Activated CD4-positive, alpha-beta T cell treated with anti-CD3 and anti-CD28 coated beads, Interleukin-2, Interleukin-4, amounts not matched to agents 100 ng/mL and 50 ng/mL, durations not matched to agents 16 hours and 8 hours (primary cell): ENCODE measurements at regions not wholly inside any gene's neighbourhood (a gene's known extent, or its start where the extent isn't known, plus 50 kb on each side); places are given as distances from the start of the nearest gene placed in this dataset.

Experiments
- DNase-seq: peaks from one replicate; pipeline ENCODE4 v3.0.0-alpha.2; 2020; ENCODE audit warnings: low spot score

DNA sequence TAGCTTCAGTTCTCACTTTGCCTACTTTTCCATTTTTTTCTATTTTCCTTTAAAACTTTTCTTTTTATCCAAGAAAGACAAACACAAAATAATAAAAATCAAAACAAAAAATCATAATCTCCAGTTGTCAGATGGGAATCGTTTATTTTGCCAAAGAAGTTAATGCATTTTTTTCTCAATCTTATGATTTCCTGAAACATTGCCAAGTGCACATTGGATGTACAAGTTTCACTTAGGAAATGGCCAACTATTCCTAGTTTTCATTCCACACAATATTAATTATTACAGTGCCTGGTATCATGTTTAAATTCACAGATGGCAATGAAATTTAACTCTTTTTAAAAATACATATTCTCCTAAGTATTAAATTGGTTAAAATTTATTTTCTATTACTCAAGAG is 1050.5 kb downstream of the TTLL7 start:
- no peak for DNase-seq

DNA sequence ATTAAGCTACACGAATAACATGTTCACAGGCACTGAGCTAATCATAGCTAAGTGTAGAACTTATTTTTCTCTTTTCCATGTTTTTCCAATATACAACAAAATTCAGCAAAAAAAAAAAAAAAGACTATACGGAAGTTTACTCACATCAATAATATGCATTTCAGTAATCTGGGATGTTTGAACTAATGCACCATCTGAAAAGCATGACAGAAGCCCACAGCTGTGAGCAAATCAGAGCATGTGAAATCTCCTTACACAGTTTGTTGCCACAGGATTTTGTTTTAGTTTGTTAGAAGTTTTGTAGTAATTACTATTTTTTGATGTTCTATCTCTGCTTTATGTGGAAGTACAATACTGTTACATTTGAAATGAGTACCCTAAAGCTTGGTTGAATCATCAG is 1051.7 kb downstream of the TTLL7 start:
- no peak for DNase-seq

DNA sequence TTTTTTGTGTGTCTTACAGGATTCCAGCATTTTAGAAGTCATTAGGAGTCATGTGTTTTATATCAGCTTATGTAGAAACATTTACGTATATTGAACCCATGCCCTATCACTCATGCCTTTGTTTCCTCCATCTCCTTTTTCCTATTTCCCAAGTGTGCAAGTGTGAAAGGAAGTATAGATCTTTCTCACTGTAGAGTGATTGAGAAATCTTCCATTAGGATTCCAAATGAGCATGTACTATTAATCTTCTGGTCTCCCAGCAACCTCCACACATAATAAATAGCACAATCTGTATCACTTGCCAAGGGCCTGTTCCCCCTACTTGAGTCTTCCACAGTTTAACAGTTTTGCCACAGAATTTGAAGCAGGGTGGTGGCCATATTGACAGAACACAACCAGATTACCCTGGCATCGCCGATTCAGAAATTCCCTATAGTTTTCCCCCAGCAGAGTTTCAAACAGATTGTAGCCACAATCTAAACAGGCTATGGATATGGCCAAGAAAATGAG is 1052.8 kb downstream of the TTLL7 start:
- DNase-seq = no peak

DNA sequence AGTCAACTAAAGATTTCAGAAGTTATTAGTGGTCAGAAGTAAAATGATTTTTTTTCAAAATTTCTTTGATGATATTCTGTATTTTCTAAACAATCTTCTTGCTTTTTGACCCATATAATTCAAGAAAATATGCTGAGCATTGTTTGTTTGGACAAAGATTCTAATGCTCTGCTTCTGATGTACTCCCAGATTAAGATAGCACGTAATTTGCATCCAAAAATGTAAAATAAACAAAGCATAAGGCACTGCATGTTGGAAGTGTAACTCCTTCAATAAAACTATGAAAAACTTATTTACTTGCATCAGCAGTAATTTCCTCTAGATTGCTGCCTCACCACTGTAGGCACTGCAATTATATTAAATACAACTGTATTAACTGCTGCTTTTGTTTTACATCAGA is 1054.1 kb downstream of the TTLL7 start:
- no peak for DNase-seq

DNA sequence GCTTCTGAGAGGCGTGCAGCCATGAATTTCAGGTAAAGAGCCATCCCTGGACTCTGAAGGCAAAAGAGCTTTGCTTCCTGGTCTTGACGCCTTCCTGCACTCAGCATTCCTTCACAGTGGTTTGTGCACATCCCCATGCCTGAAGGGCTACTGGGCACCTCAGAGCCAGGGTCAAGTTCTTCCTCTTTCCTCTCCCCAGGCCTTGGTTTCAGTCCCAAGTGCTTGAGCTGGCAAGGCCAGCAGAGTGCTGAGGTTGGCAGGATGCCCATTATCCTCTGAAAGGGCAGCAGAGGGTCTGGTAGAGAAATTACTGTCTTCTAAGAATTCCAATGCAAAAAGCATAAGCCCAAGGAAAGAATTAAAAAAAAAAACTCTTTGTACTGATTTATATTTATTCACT is 1064.9 kb downstream of the TTLL7 start:
- no peak for DNase-seq

DNA sequence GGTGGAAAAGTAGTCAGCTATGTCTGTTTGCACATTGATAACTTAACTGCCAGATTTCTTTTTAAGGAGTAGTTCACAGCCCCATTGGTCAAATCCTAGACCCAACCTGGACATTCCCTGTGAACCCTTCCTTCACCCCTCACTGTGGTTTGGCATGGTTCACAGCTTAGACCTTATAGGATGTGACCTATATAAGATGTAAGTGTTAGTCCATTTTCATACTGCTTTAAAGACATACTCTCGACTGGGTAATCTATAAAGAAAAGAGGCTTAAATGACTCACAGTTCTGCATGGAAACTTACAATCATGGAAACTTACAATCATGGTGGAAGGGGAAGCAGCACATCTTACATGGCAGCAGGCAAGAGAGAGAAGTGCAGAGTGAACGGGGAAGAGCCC is 1066.2 kb downstream of the TTLL7 start:
- no peak for DNase-seq

DNA sequence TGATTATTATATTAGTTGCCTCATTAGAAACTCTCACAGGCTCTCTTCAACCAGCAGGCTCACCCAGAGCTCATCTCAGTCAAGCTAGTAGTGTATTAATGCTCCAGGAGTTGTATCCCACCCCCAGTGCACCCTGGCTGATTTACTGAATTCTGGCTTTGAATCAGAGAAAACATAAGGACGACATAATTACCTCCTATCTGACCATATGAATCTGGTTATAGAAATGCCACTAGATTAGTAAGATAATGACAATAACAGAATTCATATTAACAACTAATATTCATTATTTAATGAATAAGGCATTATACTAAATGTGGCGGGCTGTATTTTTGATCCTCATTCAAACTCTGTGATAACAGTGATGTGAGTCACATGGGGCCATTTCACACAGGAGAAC is 1066.7 kb downstream of the TTLL7 start:
- no peak for DNase-seq

DNA sequence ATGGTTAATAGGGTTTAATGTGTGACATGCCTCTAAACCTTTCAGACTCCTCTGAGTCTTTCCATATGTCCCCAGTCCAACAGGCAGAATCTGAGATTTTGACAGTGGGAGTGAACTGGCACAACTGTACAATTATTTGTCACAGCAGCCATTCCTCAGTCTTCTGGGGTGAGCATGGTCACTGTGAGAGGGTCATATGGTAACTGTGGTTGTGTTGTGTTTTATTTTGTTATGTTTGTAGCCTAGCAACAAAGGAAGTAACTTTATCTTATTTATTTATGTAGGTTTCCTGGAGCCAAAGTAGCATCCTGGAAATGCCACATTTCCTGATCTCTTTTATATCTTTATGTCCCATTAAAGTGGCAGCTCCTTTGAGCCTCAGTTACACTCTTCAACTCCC is 1067.9 kb downstream of the TTLL7 start:
- no peak for DNase-seq

DNA sequence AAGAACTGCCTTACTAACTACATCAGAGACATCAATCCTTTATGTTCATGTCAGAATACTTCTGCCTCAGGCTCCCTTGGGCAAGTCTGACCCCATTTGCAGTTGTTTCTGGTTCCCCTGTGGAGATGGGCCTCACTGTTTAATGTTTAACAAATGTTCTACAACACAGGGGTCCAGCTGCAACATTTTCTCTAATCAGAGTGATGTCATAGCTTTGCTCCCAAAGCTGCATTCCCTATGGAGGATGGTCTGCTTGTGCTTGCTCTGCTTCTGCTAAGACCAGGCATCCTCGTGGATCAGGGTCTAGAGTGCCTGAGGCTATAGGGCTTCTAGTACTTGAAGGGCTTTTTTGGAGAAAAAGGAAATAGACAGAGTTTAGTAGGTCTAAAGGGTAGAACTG is 1071.2 kb downstream of the TTLL7 start:
- DNase-seq = no peak

DNA sequence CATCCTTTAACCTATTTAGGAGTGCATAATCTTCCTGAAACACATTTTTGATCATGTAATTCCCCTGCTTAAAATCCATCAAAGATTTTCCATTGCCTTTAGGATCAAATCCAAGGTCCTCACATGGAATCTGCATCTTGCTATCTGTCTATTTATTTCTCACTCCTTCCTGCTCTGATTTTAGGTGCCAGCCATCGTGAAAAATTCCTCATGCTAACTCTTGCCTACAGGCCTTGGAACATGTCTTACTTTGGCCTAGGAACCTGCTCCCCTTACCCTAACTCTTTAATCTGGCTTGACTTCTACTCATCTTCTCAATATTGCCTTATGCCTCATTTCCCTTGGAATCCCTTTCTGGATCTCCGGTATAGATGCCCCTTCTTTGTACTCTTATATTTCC is 1074.3 kb downstream of the TTLL7 start:
- no peak for DNase-seq

DNA sequence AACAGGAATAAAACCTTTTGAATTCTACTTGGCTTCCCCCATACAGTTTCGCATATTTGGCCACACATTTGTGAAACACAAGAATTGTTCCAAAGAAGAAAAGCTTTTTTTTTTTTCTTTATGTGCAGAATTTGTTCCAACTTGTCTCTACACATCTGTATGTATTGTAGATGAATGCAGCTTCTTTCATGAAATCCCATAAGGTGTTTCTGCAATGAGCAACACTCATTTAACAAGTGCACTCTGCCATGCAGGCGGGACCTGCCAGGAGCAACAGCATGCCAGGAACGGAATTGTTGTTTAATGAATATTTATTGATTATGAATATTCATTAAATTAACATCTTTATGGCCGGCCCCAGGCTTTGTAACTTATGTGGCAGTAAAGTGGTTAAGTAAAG is 1075.0 kb downstream of the TTLL7 start:
- DNase-seq = no peak

DNA sequence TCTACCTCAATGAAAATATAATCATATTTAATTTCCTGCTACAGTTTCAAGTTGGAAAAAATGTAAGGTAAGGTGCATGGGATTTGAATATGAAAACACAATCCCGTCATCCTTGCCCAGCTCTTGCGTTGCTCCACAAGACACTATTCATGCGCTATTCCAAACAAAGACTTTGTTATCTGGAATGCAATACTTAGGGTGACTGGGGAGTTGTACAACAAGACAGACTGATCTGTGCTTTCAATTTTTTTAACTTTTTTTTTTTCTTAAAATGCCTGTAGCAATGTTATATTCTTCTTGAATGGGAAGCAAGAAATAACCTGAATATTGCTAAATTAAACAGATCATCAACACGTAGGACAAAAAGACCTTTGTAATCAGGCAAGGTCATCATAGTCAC is 1077.2 kb downstream of the TTLL7 start:
- no peak for DNase-seq

DNA sequence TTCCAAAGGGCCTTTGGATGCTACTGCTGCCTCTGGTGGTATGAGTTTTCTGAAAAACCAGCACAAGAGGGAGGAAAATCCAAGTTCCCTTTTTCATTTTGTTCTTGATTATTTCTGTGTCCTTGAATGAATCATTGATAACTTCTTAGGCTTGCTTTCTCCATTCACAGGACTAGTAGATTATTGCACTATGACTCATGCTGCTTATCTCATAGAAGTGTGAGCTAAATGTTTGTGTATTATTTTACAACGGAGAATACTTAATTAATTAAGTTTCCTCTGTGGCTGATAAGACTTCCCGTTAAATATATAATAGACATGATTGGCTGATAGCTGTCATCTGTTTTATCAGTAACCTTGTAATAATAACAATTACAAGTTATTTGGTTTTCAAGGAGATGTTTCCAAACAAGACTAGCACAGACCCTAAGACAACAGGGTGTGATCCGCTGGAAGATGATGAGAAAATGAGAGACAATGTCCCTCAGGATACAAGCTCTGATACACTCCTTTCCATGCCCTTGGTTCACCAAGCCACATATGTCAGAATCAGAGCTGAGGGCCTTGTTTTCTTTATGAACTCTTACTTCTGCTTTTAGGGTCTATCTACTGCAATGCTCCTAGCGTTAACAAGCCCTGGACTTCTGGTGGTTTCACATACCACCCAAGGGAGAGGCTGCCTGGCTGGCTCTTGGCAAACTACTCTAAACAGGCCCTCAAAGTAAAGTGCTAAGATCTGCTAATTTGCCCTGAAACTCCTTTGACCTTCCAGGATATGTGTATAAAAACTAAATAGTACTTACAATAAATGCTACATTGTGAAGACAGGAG is 1078.3 kb downstream of the TTLL7 start:
- no peak for DNase-seq

DNA sequence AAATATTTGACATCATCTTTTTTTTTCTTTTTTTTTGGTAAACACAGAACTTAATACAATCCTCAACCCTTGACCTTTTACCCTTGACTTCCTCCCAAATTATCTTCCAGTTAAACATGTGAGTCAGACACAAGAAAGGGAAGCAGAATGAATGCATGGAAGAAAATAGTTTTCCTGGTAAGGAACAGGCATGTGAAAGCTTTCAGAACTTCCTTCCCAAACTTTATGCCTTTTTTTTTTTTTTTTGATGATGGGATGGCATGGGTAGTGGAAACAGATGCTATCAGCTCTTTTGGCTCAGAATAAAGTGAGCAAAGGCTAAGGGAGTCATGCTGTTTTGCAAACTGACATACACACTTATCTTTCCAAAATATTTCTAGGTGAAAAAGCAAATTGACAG is 1079.1 kb downstream of the TTLL7 start:
- no peak for DNase-seq

DNA sequence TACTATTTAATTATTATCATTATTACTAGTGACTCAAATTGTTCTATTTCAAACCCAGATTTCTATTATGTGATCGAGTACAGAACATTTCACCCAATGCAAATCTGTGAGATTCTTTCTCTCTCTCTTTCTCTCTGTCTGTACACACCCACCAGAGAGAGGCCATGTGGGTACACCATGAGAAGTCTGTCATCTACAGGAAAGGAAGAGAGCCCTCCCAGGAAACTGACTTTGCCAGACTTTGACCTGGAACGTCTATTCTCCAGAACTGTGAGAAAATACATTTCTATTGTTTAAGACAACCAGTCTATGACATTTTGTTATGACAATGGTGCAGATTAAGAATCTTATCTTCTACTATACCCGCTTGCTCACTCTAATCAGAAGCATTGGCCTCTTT is 1091.6 kb downstream of the TTLL7 start:
- no peak for DNase-seq

DNA sequence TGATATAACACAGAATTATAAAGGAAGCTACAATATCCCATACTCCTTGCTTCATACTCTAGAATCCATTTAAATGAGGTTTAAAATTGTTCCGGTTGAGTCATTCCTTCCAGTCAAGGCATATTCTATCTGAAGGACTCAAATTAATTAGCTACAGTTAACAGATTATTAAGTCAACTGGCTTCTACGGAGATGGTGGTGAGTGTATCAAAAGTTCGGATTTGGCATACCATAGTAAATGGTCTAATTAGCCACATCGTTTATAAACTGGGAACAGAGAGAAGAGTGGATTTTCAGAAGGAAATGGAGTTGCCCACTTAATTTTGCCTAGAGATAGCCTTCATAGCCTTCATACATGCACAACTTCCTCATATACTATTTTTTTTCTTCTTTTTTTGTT is 1095.3 kb downstream of the TTLL7 start:
- no peak for DNase-seq

DNA sequence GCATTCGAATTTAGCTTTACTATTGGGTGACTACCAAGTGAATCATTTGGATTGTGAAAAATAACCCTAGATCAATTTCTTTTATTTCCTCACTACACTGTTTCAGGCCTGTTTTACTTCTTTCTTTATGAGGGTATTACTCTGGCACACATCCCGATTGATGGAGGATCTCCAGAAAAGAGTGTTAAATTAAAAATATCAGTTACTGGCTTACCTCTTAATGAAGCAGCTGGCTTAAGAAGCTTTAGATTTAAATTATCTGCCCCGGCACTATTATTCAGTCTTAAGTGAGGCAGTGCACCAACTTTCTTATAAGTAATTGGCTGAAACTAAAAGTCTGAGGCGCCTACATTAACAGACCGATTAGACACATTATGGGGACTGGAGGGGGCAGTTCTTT is 1097.4 kb downstream of the TTLL7 start:
- no peak for DNase-seq

DNA sequence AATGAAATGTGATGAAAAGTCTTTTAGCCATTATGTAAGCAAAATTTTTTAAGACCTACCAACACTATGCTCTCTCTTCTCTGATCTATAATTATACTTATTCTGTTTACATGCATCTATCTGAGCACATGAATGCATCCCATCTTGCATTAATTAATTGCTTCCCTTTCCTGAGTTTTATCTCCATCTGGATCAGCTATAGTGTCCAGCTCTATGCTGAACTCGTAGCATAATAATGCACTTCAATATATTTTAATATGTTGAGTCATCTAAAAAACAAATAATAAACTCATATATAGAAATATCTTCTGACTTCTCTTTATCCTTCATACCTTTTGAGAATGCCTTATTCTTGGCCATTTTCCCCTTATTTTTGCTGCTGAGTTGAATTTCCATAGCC is 1097.8 kb downstream of the TTLL7 start:
- DNase-seq = no peak

DNA sequence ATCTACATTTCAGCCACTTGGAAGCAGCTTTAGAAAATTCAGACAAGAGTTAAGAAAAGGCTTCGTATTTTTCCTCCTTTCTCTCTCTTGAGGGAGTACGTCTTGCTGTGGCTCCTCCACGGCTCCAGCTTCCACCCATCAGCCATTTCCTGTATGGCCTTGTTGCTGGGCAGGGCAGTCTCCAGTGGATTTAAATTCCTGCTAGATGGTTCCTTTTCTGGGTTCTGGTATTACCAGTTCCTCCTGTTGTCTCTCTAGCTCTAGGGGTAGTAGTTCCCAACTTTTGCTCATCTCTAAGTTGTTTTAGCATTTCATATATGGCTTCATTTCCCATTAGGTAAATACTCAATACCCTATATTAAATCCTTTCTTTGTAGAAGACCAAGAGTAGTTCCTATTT is 1098.3 kb downstream of the ADGRL2 start:
- no peak for DNase-seq

DNA sequence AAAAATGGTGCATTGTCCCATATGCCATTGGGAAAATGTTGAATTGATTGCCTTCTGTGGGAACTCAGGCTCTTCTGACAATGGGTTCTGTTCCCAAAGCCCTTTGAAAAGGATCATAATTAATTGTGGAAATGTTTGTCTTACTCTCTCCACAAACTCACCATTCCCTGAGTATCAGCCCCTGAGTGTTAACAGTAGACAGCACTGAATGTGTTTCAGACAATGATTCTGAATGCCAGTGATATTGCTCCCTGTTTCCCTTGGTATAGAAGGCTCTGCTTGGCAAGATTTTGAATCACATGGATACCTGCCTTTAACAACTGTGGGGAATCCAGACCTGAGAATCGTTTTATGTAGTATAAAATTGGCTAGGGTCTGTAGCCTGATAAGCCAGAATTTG is 1096.8 kb downstream of the ADGRL2 start:
- DNase-seq = no peak

DNA sequence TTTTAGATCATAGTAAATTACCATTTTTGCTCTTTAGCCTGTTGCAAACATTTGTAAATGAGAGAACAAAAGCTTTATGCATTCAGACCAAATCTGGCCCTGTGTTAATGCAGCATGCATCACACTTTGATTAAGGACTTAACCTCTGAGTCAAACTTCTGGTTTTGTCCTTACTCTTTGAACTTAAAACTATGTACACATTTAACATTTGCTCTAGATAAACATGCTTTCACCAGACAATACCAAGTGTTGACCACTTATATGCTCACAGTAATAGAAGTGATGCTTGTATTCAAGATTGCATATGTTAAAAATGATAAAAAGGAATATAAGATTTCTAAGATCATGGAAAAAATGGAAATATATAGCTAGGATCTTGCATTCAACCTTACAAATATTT is 1095.3 kb downstream of the ADGRL2 start:
- DNase-seq = no peak

DNA sequence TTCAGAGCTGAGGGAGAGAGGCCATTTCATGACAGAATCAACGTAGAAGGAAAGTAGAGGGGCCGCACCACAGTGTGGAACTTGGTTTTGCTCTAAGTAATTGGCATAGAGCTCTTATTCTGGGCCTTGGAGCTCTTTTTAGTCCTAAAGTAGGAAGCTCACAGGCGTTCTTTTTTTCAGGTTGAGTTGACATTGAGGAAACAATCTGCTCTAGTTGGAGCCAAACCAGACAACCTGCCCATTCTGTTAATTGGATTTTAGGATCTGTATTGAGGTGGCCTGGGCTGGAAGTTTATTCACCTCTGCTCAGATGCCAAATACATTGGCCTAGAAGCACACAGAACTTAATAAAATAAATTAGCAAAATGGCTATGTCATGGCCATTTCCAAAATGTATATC is 1093.9 kb downstream of the ADGRL2 start:
- no peak for DNase-seq

DNA sequence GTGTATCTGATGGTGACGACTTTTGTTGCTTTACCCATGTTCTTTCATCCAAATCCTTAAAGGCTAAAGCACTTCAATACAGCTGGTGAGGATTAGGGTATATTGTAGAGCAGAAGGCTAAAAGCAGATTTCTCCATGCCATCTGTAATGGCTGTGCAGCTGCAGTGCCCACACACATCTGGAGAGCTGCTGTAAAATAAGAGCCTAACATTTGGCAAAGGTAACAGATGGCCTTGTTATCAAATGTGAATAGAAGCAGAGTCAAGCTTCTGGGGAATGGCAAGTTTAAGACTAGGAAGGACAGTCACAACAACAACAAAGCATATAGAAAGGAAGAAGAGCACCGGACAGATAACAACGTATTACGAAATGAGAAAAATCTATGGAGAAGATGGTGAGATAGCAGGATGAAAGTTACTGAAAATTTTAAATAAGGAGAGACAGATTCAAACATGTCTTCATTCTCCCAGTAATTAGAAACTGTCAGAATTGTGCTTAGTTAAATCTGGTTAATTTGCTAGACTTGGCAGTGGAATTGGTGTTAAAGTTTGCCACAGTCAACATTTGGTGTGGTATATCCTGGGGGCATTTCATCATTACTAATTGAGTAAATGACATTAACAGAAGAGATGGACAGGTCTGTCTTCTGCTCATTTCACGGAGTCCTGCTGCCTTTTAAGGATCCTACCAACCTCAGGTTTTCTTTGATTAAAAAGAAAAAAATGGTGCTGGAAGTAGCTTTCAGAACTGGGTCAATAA is 1093.2 kb downstream of the ADGRL2 start:
- DNase-seq = no peak

DNA sequence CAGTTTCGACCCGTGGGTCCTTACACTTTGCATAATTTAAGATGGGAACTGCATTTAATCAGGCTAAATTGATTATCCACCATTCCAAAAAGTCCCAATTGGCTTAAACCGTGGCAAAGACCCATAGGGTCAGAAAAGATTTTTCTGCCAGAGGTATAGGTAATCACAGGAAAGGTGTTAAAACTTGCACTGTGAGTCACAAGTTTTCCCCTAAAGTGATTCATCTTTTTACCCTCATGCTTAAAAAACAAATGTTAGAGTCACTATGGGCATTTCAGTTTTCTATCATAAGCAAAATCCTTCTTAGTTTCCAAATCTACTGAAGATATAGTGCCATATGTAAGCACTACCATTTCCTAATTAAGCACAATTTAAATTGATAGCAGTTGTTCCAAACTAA is 1079.8 kb downstream of the ADGRL2 start:
- DNase-seq = no peak
